ENCODE measurements at regions not wholly inside any gene's neighbourhood (a gene's known extent, or its start where the extent isn't known, plus 50 kb on each side); places are given as distances from the start of the nearest gene placed in this dataset.

- Histone ChIP-seq H4K20me1 (ENCODE audit: control insufficient read depth, insufficient read depth, low read depth, low read length) (no peaks in the 10 kb centered on the region), H3F3A (ENCODE audit: control insufficient read depth, insufficient read depth) (no peaks in the 10 kb centered on the region), H3K36me3 (ENCODE audit: control insufficient read depth, low read length) (no peaks in the 10 kb centered on the region), H3K27me3 (ENCODE audit: control insufficient read depth, low read length) (peaks cover 20% of the 10 kb centered on the region), H3K9me2 (replicated peaks; ENCODE audit: control insufficient read depth, low read length) (no peaks in the 10 kb centered on the region), H3K4me2 (ENCODE audit: low read length) (no peak overlapping the region), H3K9me3 (ENCODE audit: control insufficient read depth, insufficient read depth, low read length) (no peaks in the 10 kb centered on the region), H3K4me3 (ENCODE audit: low read length) (no peak overlapping the region), H3K4me1 (ENCODE audit: control insufficient read depth, low read length) (no peaks in the 10 kb centered on the region), H3K79me2 (ENCODE audit: control insufficient read depth, low read length) (no peaks in the 10 kb centered on the region), H3K27ac (ENCODE audit: low read depth, low read length) (no peak overlapping the region)
- TF ChIP-seq EZH2phosphoT487 (IDR thresholded peaks at IDR 0.05; ENCODE audit: borderline replicate concordance, low read length) (no peak), CTCF (IDR thresholded peaks at IDR 0.05; ENCODE audit: low read depth, low read length, poor library complexity, severe bottlenecking) (no peak)
Measured at GRCh38 chr13:31440132-31440531, 240.4 kb downstream of the B3GLCT start.

- no peaks in the 10 kb centered on the region for H3K79me2 ChIP-seq (ENCODE audit: control insufficient read depth, low read length)
- no peak overlapping the region for H3K4me3 ChIP-seq (ENCODE audit: low read length)
- H3K27me3 ChIP-seq (ENCODE audit: control insufficient read depth, low read length): peaks cover 20% of the 10 kb centered on the region
- no peak for TF ChIP-seq CTCF (IDR thresholded peaks at IDR 0.05; ENCODE audit: low read depth, low read length, poor library complexity, severe bottlenecking)
- no peak for TF ChIP-seq EZH2phosphoT487 (IDR thresholded peaks at IDR 0.05; ENCODE audit: borderline replicate concordance, low read length)
- H3K27ac ChIP-seq (ENCODE audit: low read depth, low read length): no peak overlapping the region
- no peaks in the 10 kb centered on the region for H3K36me3 ChIP-seq (ENCODE audit: control insufficient read depth, low read length)
- no peak overlapping the region for H3K4me2 ChIP-seq (ENCODE audit: low read length)
- H3K9me3 ChIP-seq (ENCODE audit: control insufficient read depth, insufficient read depth, low read length): no peaks in the 10 kb centered on the region
- no peaks in the 10 kb centered on the region for H3F3A ChIP-seq (ENCODE audit: control insufficient read depth, insufficient read depth)
- H3K4me1 ChIP-seq (ENCODE audit: control insufficient read depth, low read length): no peaks in the 10 kb centered on the region
- no peaks in the 10 kb centered on the region for H3K9me2 ChIP-seq (replicated peaks; ENCODE audit: control insufficient read depth, low read length)
- H4K20me1 ChIP-seq (ENCODE audit: control insufficient read depth, insufficient read depth, low read depth, low read length): no peaks in the 10 kb centered on the region
Measured at GRCh38 chr13:31441800-31442510, 242.2 kb downstream of the B3GLCT start.

- Histone ChIP-seq H3F3A (ENCODE audit: control insufficient read depth, insufficient read depth) (no peaks in the 10 kb centered on the region), H3K79me2 (ENCODE audit: control insufficient read depth, low read length) (no peaks in the 10 kb centered on the region)
Measured at GRCh38 chr13:31442571-31442970, 242.8 kb downstream of the B3GLCT start.

More at GRCh38 chr13:31442571-31442970, 242.8 kb downstream of the B3GLCT start:
- Histone ChIP-seq H3K27ac (ENCODE audit: low read depth, low read length) (no peak overlapping the region), H3K4me3 (ENCODE audit: low read length) (no peak overlapping the region), H3K9me3 (ENCODE audit: control insufficient read depth, insufficient read depth, low read length) (no peaks in the 10 kb centered on the region), H4K20me1 (ENCODE audit: control insufficient read depth, insufficient read depth, low read depth, low read length) (no peaks in the 10 kb centered on the region), H3K4me2 (ENCODE audit: low read length) (no peak overlapping the region), H3K4me1 (ENCODE audit: control insufficient read depth, low read length) (no peaks in the 10 kb centered on the region), H3K9me2 (replicated peaks; ENCODE audit: control insufficient read depth, low read length) (no peaks in the 10 kb centered on the region), H3K36me3 (ENCODE audit: control insufficient read depth, low read length) (no peaks in the 10 kb centered on the region), H3K27me3 (ENCODE audit: control insufficient read depth, low read length) (peaks cover 20% of the 10 kb centered on the region)
- TF ChIP-seq CTCF (IDR thresholded peaks at IDR 0.05; ENCODE audit: low read depth, low read length, poor library complexity, severe bottlenecking): no peak
- no peak for TF ChIP-seq EZH2phosphoT487 (IDR thresholded peaks at IDR 0.05; ENCODE audit: borderline replicate concordance, low read length)
